ENCODE measurements at regions not wholly inside any gene's neighbourhood (a gene's known extent, or its start where the extent isn't known, plus 50 kb on each side); places are given as distances from the start of the nearest gene placed in this dataset.
"Not testable (repeated sequence)": the region's sequence is repeated elsewhere in the genome, so short reads cannot be mapped to it uniquely, and the experiment has no call there.

DNA sequence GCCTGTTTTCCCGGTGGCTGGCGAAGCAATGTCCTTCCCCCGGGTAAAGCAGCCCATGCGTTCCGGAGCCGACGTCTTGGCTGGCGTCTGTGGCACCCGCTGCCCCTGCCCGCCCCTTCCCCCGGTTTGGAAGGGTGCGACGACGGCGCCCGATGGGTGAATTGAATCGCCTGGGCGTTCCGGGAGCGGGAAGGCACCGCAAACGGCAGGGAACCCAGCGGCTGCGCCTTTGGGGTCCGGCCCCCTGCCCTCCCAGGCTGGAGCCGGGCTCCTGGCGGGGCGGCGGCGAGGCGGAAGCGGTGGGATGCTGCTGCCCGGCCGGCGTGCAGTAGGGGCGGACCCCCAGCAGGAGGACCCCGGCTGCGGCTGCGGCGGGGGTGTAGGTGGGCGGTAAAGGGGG is 123.6 kb upstream of the RHOU start:
- DNase-seq (ENCODE audit: extremely low read depth in 1 of 11, low read depth in 9 of 11, low spot score in 4 of 11) = not testable (repeated sequence)

DNA sequence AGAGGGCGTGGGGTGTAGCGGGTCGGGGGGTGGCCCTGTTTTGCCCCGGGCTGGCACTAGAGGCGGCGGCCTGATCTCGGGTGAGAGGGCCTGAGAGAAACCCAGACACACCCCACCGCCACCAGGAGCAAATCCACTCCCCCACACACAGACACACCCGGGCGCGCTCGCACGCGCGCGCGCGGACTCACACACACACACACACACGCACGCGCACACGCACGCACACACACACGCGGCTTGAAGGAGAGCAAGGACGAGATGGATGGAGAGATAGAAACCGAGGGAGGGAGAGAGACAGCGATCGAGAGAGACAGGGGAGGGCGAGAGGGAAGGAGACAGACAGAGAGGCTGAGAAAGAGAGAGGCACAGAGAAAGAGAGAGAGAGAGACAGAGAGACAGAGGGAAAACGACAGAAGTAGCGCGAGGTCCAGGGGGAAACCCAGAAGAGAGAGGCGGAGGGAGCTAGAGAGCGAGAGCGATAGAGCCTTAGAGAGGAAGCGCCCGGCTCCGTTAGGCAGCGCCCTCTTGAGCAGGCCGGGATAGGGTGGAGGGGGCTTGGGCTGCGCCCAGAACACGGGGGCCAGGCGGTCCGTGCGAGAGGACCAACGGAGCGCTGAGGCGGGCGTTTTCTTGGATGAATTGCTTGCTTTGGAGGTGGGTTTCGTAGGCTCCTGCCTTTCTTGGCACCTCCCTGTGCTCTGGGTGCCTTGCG is 113.1 kb upstream of the RHOU start:
- not testable (repeated sequence) for DNase-seq (ENCODE audit: extremely low read depth in 1 of 11, low read depth in 9 of 11, low spot score in 4 of 11)

DNA sequence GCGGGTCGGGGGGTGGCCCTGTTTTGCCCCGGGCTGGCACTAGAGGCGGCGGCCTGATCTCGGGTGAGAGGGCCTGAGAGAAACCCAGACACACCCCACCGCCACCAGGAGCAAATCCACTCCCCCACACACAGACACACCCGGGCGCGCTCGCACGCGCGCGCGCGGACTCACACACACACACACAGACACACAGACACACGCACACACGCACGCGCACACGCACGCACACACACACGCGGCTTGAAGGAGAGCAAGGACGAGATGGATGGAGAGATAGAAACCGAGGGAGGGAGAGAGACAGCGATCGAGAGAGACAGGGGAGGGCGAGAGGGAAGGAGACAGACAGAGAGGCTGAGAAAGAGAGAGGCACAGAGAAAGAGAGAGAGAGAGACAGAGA is 108.8 kb upstream of the RHOU start:
- not testable (repeated sequence) for DNase-seq (ENCODE audit: extremely low read depth in 1 of 11, low read depth in 9 of 11, low spot score in 4 of 11)

DNA sequence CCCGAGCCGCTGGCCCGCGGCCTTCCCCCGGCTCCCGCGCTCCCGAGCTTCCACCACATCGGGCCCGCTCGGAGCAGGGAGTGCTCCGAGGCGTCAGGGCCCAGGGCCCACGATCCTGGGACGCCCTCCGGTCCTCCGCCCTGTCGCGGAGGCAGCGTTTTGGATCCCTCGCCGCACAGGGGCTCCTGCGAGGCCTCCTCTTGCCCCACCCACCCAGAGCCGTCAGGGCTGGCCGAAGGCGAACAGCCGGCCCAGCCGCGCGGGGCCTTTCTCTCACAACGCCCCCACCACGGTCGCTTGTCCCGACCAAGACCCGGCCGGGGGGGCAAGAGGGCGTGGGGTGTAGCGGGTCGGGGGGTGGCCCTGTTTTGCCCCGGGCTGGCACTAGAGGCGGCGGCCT is 102.4 kb upstream of the RHOU start:
- not testable (repeated sequence) for DNase-seq (ENCODE audit: extremely low read depth in 1 of 11, low read depth in 9 of 11, low spot score in 4 of 11)

DNA sequence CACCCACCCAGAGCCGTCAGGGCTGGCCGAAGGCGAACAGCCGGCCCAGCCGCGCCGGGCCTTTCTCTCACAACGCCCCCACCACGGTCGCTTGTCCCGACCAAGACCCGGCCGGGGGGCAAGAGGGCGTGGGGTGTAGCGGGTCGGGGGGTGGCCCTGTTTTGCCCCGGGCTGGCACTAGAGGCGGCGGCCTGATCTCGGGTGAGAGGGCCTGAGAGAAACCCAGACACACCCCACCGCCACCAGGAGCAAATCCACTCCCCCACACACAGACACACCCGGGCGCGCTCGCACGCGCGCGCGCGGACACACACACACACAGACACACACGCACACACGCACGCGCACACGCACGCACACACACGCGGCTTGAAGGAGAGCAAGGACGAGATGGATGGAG is 100.0 kb upstream of the RHOU start:
- peak in 1 of 11 donors; percentile 15 for DNase-seq (ENCODE audit: extremely low read depth in 1 of 11, low read depth in 9 of 11, low spot score in 4 of 11)

DNA sequence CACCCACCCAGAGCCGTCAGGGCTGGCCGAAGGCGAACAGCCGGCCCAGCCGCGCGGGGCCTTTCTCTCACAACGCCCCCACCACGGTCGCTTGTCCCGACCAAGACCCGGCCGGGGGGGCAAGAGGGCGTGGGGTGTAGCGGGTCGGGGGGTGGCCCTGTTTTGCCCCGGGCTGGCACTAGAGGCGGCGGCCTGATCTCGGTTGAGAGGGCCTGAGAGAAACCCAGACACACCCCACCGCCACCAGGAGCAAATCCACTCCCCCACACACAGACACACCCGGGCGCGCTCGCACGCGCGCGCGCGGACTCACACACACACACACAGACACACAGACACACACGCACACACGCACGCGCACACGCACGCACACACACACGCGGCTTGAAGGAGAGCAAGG is 97.8 kb upstream of the RHOU start:
- DNase-seq (ENCODE audit: extremely low read depth in 1 of 11, low read depth in 9 of 11, low spot score in 4 of 11) = not testable (repeated sequence)

DNA sequence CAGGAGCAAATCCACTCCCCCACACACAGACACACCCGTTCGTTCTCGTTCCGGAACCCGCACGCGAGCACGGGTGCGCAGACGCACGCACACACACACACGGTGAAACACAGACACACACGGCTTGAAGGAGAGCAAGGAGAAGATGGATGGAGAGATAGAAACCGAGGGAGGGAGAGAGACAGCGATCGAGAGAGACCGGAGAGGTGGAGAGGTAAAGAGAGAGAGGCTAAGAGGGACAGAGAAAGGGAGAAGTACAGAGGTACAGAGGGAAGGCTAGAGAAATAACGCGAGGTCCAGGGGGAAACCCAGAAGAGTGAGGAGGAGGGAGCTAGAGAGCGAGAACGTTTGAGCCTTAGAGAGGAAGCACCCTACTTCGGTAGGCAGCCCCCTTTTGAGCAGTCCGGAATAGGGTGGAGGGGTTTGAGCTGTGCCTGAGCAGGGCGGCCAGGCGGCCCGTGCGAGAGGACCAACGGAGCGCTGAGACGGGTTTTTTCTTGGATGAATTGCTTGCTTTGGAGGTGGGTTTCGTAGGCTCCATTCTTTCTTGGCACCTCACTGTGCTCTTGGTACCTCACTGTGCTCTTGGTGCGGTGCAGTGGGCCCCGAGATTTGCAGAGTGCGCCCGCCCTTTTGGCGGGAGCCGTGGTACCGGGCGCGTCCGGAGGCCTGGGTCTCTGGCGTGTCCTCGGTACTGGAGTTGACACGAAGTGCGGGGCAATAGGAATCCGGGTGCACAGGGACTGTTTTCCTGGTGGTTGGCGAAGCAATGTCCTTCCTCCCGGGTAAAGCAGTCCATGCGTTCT is 88.4 kb upstream of the RHOU start:
- peak in 3 of 11 donors; percentile 13 to 27 (median 15) for DNase-seq (ENCODE audit: extremely low read depth in 1 of 11, low read depth in 9 of 11, low spot score in 4 of 11)

DNA sequence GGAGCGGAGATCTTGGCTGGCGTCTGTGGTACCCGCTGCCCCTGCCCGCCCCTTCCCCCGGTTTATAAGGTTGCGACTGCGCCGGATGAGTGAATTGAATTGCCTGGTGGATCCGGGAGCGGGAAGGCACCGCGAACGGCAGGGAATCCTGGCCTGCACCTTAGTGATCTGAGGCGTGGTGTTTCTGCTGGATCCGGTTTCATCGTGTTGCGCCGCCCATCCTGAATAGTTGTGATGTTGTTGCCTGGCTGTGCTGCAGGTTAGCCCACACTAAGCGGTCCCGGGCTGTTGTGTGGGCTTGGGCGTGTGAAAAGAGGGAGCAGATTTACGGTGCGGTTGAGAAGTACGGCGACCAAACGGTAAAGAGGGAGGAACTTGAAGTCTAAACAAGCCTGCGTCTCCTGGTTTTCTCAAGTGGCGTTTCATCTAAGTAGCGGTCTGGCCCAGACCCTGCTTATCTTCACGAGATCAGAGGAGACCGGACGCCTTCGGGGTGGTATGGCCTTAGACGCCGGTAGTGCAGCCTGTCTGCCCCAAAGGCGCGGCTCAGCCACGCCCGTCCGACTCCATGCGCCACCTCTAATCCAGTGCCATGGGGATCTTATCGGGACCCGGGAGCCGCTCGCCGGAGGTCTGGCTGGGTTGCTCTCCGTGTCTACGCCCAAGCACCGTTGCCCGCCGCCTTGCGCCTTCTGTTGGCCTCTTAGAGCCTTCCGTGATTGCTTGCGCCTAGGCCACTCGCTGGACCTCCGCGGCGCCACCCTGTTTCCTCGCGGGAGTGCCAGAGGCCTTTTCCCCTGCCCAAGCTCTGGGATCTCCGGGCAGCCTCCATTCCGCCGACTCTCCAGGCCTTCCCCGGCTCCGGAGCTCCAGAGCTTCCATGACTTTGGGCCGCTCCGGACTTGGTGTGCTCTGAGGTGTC is 87.5 kb upstream of the RHOU start:
- peak in 6 of 11 donors; percentile 18 to 58 (median 36) for DNase-seq (ENCODE audit: extremely low read depth in 1 of 11, low read depth in 9 of 11, low spot score in 4 of 11)

DNA sequence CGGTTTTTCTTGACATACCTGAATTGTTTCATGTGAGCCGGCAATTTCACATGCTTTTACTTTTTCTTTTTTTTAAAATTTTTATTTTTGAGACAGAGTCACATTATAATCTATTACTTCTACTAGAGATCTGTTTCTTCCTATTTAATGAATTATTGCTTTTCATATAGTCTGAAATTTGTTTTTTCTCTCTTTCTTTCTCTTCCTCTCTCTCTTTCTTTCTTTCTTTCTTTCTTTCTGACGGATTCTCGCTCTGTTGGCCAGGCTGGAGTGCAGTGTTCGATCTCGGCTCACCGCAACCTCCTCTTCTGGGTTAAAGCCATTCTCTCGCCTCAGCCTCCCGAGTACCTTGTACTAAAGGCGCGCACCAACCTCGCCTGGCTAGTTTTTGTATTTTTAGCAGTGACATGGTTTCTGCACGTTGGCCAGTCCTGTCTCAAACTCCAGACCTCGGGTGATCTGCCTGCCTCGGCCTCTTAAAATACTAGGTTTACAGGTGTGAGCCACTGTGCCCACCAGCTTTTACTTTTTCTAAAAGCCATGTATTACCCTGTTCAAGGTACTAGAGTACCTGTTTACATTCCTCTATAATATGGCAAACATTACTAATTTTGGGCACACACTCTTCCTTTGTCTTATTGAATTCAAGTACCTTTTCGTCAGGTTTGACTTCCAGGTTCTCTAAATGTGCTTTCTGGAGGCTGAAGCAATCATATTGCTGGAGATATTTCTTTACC is 86.5 kb upstream of the RHOU start:
- no peak for DNase-seq (ENCODE audit: extremely low read depth in 1 of 11, low read depth in 9 of 11, low spot score in 4 of 11)

DNA sequence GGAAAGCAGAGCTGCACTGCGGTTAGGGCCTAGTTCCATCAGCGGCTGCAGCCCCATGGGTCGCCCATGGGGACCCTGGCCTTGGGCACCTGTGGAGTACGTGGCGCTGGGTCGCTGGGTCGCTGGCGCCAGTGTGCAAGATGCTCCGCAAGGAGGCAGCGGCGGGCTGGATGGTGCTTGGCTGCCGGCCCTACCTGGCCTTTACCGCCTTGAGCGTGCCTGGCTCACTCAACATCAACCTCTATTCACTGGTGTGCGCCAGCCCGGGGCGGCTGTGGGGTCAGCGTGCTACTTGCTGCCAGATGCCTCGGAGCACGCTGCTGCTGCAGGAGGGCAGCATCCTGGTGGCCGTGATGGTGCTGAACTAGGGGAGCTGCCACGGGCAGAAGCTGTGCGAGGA is 85.1 kb upstream of the RHOU start:
- DNase-seq (ENCODE audit: extremely low read depth in 1 of 11, low read depth in 9 of 11, low spot score in 4 of 11) = peak in 2 of 11 donors; percentile 18 to 26

DNA sequence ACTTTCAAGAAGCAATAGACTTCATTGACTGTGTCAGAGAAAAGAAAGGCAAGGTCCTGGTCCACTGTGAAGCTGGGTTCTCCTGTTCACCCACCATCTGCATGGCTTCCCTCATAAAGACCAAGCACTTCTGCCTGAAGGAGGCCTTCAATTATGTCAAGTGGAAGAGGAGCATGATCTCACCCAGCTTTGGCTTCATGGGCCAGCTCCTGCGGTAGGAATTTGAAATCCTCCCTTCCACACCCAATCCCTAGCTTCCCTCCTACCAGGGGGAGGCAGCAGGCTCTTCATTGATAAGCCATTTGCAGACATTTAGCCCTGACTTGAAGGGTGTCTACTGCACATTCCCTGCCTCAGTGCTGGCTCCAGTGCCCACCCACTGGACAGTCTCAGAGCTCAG is 84.3 kb upstream of the RHOU start:
- no peak for DNase-seq (ENCODE audit: extremely low read depth in 1 of 11, low read depth in 9 of 11, low spot score in 4 of 11)

DNA sequence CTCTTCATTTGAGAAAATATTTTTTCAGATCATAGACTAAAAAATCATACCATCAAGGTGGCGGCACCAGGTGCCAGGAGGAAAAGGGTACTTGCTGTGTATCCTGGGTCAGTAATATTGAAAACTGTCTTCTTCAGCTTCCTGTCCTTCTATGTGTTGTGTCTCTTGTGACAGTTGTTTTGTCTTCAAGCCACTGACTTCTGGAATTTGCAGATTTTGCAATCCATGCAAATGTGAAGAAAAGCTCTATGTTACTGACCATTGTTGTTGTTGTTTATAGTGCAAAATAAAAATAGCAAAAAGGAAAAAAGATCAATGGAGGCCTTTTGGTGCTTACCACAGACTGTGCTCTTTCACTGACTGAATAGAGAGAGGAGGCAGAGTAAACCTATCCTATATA is 83.2 kb upstream of the RHOU start:
- no peak for DNase-seq (ENCODE audit: extremely low read depth in 1 of 11, low read depth in 9 of 11, low spot score in 4 of 11)

DNA sequence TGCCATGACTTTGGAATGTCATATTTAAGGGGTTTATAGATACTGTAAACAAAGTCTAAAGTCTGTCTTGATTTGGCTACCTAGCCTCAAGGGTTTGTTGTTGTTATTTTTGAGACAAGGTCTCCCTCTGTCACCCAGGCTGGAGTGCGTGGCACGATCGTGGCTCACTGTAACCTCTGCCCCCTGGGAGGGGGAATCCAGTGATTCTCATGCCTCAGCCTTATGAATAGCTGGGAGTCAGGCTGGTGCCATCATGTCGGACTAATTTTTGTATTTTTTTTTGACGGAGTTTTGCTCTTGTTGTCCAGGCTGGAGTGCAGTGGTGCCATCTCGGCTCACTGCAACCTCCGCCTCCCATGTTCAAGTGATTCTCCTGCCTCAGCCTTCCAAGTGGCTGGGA is 82.2 kb upstream of the RHOU start:
- DNase-seq (ENCODE audit: extremely low read depth in 1 of 11, low read depth in 9 of 11, low spot score in 4 of 11) = not testable (repeated sequence)

DNA sequence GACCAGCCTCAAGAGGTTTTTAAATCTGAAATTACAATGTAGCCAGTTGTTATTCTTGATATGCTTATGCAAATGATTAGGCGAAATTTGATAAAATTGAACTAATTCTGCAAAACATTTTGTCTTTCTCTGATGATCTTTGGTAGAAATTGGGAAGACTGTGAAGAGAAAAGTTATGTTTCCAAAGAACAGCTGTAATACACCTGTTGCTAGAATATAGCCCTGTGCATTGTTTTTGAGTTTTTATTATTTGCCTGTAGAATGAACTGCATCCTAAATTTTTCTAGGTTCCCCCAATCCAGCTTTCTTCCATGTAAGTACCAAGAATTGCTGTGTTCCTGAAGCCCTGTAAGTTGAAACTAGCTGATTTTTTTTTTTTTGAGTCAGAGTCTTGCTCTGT is 81.5 kb upstream of the RHOU start:
- no peak for DNase-seq (ENCODE audit: extremely low read depth in 1 of 11, low read depth in 9 of 11, low spot score in 4 of 11)

DNA sequence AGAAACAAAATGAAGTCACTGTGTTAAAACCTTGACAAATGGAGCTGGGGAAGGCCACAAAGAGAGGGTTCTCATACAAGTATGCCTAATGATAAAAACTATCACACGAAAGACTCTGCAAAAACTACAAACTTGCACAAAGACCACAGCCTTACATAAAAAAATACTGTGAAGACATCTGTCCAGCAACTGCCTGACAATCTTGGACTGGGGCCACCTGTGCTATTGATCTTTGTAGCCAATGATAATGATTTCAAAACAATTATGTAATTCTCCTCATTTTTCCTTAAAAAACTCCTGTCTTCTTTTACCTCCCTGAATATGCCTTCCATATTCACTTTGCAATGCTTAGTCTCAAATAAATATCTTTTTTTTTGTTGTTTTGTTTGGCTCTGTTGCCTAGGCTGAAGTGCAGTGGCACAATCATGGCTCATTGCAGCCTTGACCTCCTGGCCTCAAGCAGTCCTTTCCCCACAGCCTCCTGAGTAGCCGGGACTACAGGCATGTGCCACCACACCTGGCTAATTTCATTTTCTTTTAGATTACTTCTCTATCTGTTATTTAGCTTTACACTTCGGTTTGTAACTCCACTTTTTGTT is 79.4 kb upstream of the RHOU start:
- no peak for DNase-seq (ENCODE audit: extremely low read depth in 1 of 11, low read depth in 9 of 11, low spot score in 4 of 11)

DNA sequence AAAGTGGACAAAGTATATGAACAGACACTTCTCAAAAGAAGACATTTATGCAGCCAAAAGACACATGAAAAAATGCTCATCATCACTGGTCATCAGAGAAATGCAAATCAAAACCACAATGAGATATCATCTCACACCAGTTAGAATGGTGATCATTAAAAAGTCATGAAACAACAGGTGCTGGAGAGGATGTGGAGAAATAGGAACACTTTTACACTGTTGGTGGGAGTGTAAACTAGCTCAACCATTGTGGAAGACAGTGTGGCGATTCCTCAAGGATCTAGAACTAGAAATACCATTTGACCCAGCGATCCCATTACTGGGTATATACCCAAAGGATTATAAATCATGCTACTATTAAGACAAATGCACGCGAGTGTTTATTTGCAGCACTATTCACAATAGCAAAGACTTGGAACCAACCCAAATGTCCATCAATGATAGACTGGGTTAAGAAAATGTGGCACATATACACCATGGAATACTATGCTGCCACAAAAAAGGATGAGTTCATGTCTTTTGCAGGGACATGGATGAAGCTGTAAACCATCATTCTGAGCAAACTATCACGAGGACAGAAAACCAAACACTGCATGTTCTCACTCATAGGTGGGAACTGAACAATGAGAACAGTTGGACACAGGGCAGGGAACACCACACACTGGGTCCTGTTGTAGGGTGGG is 73.1 kb upstream of the RHOU start:
- DNase-seq (ENCODE audit: extremely low read depth in 1 of 11, low read depth in 9 of 11, low spot score in 4 of 11) = not testable (repeated sequence)

DNA sequence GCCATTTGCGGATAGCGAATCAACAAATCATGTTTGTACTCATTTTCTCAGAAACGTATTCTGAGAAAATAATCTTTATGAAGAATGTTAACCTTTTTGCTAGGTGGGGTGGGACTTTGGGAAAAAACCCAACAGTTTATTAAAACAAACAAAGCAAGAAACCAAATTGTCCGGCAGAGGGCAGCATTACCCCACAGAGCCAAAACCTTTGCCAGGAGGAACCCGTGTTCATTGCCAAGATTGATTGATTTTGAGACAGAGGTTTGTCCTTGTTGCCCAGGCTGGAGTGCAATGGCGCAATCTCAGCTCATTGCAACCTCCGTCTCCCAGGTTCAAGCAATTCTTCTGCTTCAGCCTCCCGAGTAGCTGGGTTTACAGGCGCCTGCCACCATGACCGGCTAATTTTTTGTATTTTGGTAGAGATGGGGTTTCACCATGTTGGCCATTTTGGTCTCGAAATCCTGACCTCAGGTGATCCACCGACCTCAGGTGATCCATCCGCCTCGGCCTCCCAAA is 70.8 kb upstream of the RHOU start:
- peak in 7 of 11 donors; percentile 37 to 71 (median 63) for DNase-seq (ENCODE audit: extremely low read depth in 1 of 11, low read depth in 9 of 11, low spot score in 4 of 11)

Measured in renal cortex interstitium (tissue), 11 donors.